ENCODE measurements at regions not wholly inside any gene's neighbourhood (a gene's known extent, or its start where the extent isn't known, plus 50 kb on each side); places are given as distances from the start of the nearest gene placed in this dataset.
"Not testable (repeated sequence)": the region's sequence is repeated elsewhere in the genome, so short reads cannot be mapped to it uniquely, and the experiment has no call there.

DNA sequence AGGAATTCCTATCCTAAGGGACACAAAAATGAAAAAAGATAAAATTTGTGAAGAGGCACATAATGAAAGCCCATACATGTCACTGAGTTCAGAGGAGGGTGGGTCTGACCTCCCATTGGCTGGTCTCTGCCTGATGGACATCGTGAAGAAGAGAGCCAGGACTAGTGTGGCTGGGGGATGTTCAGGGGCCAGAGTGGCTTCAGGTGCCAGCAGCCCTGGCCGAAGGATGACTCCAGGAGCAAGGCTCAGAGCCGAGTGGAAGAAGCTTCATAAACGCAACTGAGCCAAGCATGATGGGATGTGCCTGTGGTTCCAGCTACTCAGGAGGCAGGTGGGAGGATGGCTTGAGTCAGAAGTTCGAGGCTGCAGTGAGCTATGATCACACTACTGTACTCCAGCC, 56.9 kb upstream of the ATP5PO start:
- DNase-seq: no peak

- no peak for DNase-seq
These were observed 55.9 kb upstream of the ATP5PO start for GRCh38 chr21:33971492-33972013.

DNA sequence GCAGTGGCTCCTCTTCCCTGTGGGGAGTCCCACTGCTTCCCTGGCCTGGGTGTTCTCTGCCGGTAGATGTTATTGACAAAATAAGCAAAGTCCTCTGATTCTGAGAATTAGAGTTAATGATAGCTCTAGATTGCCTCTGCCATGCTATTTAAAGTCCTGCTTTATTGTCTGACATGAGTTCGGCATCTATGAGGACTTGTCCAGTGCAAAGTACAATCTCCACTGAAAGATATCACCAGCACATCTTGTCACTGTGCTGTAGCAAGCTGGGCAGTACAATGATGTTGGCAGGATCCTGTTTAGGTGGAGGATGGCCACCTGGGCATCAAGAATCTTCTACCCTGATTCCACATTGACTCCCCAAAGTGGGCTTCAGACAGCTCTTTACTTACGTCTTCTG, 54.0 kb upstream of the ATP5PO start:
- DNase-seq: no peak

GRCh38 chr21:33968995-33969348, 53.4 kb upstream of the ATP5PO start:
- no peak for DNase-seq

DNA sequence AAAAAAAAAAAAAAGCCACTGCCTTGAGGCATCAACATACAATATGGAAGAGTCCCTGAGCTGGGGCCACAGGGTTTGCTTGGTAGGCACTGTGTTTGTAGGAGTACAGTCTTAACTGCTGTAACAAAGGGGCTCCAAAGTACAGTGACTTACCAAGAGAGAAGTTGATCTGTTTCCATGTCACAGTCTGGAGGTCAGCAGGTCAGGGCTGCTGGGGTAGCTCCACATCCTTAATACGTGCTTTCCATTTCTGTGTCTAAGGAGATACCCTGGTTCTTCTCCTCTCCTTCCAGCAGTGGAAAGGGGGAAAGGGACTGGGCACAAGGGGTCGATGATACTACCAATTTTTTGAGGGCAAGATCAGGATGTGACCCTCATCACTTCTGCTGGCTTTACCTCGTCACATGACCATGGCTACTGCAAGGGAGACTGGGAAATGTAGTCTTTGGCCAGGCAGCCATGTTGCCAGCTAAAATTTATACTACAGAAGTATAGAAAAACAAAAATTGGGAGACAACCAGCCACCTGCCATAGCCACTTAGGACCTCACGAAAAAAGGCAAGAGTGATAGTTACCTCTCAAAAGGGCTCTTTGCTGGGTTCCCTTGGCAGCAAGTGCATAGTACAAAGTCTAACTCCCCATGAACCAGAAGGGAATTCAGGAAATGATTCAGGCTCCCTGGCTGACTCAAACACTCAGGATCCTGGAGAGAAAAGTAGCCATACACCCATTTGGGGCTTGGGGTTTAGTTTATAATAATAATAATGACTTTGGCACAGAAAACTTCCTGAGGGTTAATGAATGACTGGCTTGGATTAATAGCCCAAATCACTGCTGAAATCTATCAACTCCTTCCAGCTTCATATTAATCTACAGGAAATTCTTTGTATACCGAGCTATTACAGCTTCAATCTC, 52.7 kb upstream of the ATP5PO start:
- no peak for DNase-seq

DNA sequence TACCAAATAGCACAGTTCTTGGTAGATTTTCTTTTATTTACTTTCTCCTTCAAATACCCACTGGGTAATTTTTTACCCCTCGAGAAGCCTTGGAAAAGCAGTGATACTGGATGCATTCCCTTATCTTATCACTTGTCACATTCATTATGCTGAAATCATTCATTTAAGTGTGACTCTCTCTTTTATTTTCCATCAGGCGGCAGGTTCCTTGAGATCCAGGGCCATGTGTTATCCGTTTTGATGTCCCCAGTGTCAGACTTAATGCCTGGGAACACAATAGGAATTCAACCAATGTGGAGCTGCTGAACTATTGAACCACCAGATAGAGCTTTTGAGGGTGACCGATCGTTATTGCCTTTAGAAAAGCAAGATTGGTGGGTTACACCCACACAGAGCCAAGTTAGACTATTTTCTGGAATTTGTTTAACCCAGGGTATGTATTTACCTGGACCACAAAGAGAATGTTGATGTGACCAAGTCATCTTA, 51.5 kb upstream of the ATP5PO start:
- DNase-seq: no peak

GRCh38 chr21:33966324-33966949, 50.8 kb upstream of the ATP5PO start:
- no peak for DNase-seq

DNA sequence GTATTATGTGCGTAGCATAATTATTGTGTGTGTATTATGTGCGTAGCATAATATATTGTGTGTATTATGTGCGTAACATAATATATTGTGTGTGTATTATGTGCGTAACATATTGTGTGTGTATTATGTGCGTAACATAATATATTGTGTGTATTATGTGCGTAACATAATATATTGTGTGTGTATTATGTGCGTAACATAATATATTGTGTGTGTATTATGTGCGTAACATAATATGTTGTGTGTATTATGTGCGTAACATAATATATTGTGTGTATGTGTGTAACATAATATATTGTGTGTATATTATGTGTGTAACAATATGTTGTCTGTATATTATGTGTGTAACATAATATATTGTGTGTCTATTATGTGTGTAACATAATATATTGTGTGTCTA, 50.1 kb upstream of the ATP5PO start:
- DNase-seq: not testable (repeated sequence)
